Smooth muscle cell of the brain vasculature (primary cell): ENCODE measurements at regions not wholly inside any gene's neighbourhood (a gene's known extent, or its start where the extent isn't known, plus 50 kb on each side); places are given as distances from the start of the nearest gene placed in this dataset.
"Not testable (repeated sequence)": the region's sequence is repeated elsewhere in the genome, so short reads cannot be mapped to it uniquely, and the experiment has no call there.

Experiments
- DNase-seq: peaks from one replicate; pipeline ENCODE4 v3.0.0-alpha.2; 2012; ENCODE audit warnings: low read depth, low spot score

DNA sequence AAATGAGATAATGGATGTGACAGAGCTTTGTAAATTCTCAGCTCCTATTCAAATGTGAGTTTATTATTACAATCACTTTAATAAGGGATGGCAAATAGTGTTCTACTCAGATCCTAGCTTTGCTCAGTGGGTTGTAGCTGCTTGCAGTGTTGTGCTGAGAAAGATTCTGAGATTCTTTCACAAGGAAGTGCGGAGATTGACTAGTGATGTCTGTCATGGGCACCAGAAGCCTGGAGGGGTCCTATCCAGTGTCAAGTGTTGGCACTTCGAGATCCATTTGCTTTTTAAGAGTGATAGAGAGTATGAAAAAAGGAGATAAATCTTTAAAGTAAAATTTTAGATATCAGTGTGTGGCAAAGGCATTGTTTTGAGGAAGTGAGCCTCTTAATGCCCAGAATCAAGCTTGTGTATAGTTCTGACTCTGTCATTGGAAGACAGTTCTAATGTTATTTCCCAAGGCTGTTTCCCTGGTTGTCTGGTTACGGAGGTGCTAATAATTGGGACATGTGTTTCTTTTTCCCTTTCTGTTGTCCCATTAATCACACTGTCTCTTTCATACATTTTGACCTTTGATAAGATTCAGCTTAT lies 181.7 kb upstream of the SPRED2 start:
- DNase-seq, result no peak

DNA sequence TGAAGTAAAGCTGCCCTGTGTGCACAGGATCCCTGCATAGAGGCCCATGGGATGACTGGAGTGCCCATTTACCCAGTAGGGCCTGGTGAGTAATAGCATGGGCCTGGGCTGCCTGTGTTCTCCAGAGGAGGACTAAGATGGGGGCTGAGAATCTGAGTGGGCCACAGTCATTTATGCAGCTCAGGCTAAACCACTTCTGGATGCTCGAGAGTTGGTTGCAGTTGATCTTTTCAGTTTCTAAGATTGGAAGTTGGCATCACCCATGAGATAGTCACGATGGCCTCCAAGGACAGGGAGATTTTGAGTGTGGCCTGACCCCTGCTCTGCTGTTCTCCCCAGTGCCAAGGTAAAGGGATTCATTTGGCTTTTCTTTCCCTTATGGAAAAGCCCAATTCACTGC lies 179.1 kb upstream of the SPRED2 start:
- DNase-seq, result no peak

DNA sequence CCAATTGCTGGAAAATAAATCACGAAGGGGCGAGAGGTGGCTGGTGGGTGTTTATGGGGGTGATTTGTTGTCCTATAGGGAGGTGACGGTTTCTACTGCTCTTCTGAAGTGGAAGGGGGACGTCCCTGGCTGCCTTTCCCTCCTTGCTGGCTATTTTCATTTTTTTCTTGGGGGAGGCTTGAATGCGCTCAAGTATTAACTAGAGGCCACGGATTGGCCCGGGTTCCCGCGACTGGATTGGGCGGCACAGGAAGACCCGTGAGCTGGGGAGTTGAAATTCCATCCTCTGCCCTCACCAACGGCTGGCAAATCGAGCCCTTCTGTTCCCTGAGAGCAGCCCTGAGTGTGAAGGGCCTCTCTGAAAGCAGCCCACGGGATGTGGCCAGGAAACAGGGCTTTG lies 176.5 kb upstream of the SPRED2 start:
- no peak for DNase-seq

DNA sequence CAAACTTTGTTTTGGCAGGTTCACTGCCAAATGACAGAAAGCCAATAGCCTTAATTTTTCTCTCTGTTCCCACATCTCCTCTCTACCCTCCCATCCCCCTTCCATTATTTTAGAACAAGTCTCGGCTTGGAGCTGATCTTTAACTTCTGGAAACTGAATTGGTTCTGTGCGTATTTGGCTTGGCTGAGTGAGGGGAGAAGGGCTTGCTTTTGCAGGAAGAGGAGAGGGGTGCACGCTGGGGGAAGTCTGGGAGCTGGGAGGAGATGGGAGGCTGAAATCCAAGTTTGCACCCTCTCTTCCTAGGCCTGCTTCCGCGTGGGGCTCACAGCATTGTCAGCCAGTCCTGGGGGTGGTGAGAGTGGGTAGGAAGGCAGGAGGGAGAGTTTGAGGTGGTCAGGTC lies 176.1 kb upstream of the SPRED2 start:
- no peak for DNase-seq

DNA sequence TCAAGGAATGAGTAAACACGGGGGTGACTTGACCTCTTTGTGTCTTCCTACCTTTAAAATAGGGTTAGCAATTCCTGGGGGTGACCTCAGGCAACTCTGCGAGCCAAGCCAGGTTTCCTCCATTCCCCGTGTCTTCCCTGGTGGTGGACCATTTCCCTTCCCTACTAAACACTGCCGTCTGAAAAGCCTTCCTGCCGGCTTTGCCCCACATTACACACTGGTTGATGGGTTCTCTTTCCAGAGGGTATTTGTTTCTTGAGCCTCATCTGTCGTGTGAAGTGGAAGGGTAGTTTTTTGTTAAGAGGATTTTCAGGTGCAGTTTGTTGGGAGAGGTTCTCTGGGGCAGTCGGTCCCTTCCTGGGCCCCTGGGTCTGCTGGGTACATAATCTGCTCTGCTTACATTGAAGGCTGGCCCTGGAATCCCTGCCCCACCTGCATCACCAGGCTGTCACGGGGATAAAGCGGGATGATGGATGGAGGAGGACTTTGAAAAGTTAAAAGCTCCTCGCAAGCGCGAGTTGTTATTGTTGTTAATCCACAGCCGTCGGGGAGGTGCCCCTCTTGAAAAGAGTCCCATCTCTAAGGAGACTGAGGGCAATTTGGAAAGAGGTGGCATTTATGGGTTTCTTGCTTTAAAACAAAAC lies 175.4 kb upstream of the SPRED2 start:
- DNase-seq, result no peak

DNA sequence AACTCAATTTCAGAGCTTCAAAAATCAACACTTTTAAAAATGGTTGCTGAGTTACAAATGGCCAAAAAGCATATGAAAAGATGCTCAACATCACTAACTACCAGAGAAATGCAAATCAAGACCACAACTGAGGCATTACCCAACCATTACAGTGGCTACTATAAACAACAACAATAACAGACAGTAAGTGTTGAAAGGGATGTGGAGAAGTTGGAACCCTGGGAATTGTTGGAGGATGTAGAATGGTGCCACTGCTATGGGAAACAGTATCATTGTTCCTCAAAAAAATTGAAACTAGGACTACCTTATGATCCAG lies 173.3 kb upstream of the SPRED2 start:
- DNase-seq, result no peak

DNA sequence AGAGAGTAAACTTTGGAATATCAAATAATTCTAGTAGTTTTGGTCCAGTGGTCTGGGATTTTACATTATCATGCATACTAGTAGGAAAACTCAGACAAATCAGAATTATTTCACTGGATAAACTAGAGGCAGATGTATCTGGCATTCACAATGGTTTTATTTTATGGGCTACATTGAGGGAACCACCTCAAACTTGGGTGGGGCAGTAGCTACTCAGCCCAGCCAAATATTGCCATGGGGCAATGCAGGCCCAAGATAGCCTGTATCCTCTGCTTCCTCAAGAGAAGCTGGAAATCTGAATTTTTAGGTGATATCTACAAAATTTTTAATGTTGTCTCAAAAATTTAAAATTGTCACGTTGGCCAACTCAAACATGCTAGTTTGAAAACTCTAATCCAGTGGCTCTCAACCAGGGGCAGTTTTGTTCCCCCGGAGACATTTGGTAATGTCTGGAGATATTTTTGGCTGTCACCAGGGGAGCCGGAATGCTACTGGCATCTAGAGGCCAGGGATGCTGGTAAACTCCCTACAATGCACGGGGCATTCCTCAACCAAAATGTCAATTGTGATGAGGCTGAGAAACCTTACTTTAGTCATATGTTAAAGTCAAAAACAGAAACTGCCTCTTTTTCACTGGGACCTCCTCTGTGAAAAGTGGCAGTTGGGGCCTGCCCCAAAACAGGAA lies 172.8 kb upstream of the SPRED2 start:
- DNase-seq, result no peak

DNA sequence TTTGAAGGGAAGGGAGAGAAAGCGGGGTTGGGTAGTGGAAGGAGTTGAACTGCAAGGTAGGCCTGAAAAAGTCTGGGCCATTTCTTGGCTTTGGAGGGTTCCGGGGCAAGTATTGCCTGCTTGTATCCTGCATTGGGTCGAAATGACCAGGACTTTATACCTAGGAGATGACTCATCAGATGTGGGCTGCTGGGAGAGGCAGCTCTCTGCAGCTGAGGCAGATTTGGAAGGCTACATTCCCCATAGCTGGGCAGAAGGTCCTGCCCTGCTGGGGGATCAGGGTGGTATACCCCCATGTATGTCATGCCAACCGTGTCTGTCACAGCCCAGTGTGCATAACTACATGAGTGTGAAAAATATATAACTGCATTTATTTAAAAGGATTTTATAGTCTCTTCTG lies 171.8 kb upstream of the SPRED2 start:
- DNase-seq, result no peak

DNA sequence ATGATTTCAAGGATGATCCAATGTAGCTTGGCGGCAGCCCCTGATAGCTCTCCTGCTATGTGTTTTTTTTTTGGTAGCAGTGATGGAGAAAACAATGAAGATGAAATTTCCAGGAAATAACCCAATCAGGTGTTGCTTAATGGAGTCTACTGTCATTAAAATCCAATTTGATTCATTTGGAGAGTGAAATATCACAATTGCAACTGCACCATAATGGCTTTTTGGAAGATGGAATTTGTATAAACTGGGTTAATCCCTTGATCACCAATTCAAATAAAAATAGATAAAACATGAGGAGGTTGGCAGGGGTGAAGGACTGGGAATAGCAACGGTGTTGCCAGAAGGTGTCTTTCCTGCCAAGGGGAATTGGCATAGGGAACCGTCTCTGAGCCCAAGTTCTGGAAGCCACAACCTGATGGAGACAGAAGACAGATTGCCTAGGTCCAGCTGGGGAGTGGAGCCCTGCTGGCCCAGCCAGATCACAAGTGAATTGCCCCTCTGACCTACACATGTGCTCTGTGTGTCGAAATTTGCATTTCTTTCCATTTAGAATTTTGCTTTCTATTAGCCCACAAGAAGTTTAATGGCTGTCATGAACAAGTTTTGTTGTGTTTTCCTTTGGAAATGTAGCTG lies 170.3 kb upstream of the SPRED2 start:
- no peak for DNase-seq

DNA sequence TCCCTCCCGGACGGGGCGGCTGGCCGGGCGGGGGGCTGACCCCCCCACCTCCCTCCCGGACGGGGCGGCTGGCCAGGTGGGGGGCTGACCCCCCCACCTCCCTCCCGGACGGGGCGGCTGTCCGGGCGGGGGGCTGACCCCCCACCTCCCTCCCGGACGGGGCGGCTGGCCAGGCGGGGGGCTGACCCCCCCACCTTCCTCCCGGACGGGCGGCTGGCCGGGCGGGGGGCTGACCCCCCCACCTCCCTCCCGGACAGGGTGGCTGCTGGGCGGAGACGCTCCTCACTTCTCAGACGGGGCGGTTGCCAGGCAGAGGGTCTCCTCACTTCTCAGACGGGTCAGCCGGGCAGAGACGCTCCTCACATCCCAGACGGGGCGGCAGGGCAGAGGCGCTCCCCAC lies 168.5 kb upstream of the SPRED2 start:
- not testable (repeated sequence) for DNase-seq

DNA sequence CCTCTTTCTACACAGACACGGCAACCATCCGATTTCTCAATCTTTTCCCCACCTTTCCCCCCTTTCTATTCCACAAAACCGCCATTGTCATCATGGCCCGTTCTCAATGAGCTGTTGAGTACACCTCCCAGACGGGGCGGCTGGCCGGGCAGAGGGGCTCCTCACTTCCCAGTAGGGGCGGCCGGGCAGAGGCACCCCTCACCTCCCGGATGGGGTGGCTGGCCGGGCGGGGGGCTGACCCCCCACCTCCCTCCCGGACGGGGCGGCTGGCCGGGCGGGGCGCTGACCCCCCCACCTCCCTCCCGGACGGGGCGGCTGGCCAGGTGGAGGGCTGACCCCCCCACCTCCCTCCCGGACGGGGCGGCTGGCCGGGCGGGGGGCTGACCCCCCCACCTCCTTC lies 168.0 kb upstream of the SPRED2 start:
- not testable (repeated sequence) for DNase-seq

DNA sequence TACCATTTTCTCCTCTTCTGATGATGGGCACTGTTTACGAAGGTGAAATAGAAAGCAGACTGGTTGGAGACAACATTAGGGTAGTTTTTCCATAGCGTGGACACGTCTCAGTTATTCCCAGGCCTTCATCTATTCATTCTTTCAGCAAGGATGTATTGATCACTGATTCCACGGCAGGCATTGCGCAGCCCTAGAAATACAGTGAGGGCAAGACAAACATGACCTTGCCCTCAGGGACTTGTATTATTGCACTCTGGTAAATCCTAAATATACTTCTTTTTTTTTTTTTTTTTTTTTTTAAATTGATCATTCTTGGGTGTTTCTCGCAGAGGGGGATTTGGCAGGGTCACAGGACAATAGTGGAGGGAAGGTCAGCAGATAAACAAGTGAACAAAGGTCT lies 167.3 kb upstream of the SPRED2 start:
- DNase-seq, result no peak

DNA sequence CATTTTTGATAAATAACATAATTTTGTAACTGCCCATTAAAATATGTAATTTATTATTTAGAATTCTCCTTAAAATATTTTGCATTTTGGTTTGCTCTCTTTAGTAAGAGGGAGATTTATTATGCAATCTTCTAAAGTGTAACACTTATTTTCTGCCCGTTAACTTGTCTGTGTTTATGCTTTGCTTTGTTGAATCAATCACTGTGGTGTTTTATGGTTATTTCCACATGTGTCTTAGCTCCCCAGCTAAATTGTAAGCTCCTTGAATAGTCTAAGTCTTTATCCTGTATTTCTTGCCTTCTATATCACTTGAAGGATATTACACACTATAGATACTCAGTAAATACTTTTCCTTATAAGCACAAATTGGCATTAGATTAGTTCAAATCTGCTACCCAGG lies 166.6 kb upstream of the SPRED2 start:
- no peak for DNase-seq

DNA sequence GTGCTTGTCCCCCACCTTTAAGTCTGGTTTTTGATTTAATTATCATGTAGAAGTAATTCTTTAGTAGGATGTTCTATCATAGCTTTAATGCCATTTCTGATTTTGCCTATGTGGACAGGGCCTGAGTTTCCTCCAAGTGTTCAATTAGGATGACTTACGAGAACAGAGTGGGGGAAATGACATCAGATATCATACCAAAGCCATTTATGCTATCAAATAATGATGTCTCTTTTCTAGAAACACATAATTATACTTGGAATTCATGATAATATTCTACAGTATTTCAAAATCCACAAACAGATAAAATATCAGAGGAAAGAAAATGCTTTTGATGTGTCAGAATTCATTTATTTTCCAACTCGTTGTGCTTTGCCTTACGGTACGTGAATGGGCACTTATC lies 165.9 kb upstream of the SPRED2 start:
- DNase-seq, result no peak

DNA sequence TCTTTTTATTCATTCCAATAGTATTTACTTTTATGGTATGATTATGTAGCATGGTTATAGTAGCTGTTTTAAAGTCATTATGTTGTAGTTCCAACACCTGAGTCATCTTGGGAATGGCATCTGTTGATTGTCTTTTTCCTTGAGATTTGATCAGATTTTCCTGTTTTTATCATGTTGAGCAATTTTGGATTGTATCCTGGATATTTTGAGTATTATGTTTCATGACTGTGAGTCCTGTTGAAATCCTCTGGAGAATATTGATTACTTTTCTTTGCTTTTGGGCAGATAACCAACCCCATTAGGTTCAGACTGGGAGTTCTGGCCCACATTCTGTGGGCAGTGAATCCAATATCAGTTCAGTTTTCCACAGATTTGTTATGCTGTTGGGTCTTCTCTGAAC lies 163.2 kb upstream of the SPRED2 start:
- no peak for DNase-seq

DNA sequence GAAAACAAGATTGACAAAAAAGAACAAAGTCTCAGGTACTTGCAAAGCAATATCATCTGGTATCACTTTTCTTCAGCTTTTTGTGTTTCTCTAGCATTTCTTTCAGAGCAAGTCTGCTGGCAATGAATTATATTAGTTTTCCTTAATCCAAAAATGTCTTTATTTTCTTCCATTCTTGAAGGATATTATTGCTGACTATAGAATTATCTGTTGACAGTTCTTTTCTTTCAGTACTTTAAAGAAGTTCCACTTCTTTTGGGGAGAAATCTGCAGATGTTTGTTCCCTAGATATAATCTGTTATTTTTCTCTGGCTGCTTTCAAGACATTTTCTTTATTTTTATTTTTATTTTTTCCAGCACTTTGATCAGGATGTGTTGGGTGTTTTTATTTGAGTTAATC lies 161.8 kb upstream of the SPRED2 start:
- DNase-seq, result no peak

DNA sequence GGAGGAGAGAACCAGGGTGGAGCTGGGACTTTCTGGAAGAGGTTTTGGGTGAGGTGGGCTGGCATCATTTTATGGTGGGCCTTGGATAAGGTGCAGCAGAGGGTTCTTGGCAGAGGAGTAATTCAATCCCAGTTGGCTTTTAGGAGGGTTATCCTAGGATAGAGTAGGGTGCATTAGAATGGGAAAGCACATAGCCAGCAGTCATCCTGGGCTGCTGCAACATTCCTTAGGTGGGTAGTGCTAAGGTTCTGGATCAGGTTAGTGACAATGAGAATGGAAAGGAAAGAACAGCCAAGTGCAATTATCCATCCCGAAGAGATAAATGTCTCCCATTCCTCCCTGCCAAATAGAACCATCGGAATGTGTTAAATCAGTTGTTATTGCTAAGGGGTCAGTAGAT lies 157.3 kb upstream of the SPRED2 start:
- no peak for DNase-seq

DNA sequence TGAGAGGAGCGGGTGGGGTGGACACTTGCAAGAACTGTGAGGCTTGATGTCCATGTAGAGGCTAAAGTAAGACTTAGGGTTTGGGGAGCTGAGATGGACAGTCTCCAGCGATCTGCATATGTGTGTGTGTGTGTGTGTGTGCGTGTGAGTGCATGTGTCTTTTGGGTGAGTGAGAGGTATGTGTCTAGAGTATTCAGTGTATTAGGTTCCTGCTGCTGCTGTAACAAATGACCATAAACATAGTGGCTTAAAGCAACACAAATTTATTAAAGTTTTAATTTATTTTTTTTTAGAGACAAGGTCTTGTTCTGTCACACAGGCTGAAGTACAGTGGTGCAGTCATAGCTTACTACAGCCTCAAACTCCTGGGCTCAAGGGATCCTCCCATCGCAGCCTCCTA lies 155.4 kb upstream of the SPRED2 start:
- DNase-seq, result no peak

DNA sequence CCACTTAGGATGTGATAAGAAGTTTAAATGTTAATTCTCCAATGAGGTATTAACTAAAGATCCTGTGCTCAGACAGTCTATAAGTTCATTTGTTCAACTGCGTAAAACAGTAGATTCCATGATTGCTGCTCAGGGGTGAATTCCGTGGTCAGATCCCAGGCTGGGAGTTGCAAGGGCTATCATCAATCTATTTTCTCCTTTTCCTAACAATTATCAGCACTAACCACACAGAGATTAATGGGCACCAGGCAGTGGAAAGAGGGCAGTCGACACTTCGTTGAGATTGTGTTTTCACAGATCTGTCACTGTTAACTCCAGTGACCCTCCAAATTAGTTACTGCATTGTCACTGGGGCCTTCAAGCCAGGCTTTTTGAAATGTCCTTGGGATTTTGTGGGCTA lies 154.1 kb upstream of the SPRED2 start:
- DNase-seq, result no peak

DNA sequence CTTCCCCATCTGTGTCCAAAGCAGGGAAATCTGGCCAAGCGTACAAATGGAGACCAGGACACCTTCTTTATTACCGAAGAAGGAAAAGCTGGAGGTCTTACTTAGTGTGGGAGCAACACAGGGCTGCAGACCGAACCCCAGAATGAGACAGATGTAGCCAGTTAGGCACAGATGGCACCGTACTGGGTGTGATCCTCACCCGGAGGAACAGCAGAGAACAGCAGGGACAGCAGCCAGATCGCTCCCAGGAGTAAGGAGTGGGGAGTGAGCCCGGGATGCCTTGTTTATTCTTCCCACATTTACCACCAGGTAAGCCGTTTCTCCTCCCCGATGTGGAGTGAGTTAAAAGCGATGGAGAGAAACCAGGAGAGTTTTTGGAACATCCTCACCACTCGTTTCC lies 150.7 kb upstream of the SPRED2 start:
- DNase-seq, result no peak

DNA sequence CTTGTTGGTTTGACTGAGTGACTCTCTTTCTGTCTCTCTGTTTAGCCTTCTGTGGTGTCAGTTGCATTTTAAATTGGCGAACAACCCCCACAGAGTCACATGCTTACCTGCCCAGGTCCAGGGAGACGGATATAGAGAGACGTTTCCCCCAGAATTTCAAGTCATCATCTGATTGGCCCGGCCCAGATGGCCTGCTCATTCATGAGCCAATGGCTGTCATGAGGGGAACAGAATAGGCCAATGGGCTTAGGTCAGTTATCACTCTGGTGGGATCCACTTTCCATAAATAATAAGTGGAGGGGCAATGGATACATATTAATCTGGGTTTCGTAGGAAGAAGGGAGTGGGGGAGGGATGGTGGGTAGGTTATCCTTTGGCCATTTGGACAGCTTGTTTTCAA lies 150.0 kb upstream of the SPRED2 start:
- no peak for DNase-seq

DNA sequence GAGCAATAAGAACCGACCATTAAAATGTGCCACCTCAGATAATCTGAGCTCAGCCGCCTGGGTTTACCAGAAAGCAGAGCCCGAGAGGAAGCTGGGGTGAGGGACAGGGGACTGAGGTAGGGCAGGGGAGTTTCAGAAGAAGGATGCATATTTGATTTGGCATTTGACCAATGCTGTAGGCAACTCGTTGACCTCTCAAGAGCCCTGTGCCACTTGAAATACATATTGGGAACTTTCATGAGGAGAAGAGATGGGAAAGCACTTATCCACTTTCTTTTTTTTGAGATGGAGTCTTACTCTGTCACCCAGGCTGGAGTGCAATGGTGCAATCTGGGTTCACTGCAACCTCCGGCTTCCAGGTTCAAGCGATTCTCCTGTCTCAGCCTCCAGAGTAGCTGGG lies 148.4 kb upstream of the SPRED2 start:
- DNase-seq, result no peak
